Endothelial cell of umbilical vein (primary cell): ENCODE measurements at regions not wholly inside any gene's neighbourhood (a gene's known extent, or its start where the extent isn't known, plus 50 kb on each side); places are given as distances from the start of the nearest gene placed in this dataset.

ENCODE experiments used
- CTCF ChIP-seq, 2 donors: IDR thresholded peaks; 1 replicate in 1 of 2; 2 replicates in 1 of 2; pipeline ENCODE4 v1.5.1; 2011; ENCODE audit warnings: low read length in 2 of 2, mild to moderate bottlenecking in 2 of 2, moderate library complexity in 2 of 2, control low read depth in 1 of 2, inconsistent platforms in 1 of 2, low read depth in 1 of 2; ENCODE audit not compliant: insufficient read depth in 1 of 2; ENCODE audit errors: extremely low read depth in 1 of 2
- POLR2A ChIP-seq: IDR thresholded peaks from 2 replicates; pipeline ENCODE4 v1.6.1; 2012; ENCODE audit warnings: low read depth, mild to moderate bottlenecking, control low read depth, low read length

- TF ChIP-seq CTCF (IDR thresholded peaks at IDR 0.05; ENCODE audit: extremely low read depth in 1 of 2, insufficient read depth in 1 of 2, low read depth in 1 of 2, low read length in 2 of 2), result no peak
- TF ChIP-seq POLR2A, result no peak
Measured at GRCh38 chr10:33478675-33479125, 144.2 kb upstream of the NRP1 start.
